WTC11 (cell line): ENCODE measurements at regions not wholly inside any gene's neighbourhood (a gene's known extent, or its start where the extent isn't known, plus 50 kb on each side); places are given as distances from the start of the nearest gene placed in this dataset.
A peak's percentile ranks its signal among the peaks of the same experiment; 100 is the strongest.

Experiments used
- ATAC-seq: fragments of 200-7000 bp; cut with Tn5 transposase; 2 replicates; pipeline ENCODE4 v1.10.0; 2021; ENCODE audit warnings: mild to moderate bottlenecking, moderate library complexity
- CTCF ChIA-PET: fragments of 300-600 bp; sonication (Branson Sonifier 250); formaldehyde crosslinking; loops from one replicate; lab custom pipeline; 2021; ENCODE audit warnings: antibody characterized with exemption; lab: Charles Lee
- POLR2A ChIA-PET: fragments of 350-600 bp; sonication (Branson Sonifier 250); formaldehyde crosslinking; loops from one replicate; lab custom pipeline; 2021; ENCODE audit warnings: antibody characterized with exemption; lab: Charles Lee
- DNase-seq: peaks from one replicate; pipeline ENCODE4 v3.0.0; 2021; ENCODE audit warnings: low spot score
- H3K27ac Mint-ChIP-seq: 2 replicates; pipeline ENCODE4 v1.8.0; 2021; ENCODE audit warnings: mixed read lengths
- H3K27me3 Mint-ChIP-seq: 2 replicates; pipeline ENCODE4 v1.8.0; 2021; ENCODE audit warnings: low read depth, mild to moderate bottlenecking, moderate library complexity, mixed read lengths
- H3K36me3 Mint-ChIP-seq: 2 replicates; pipeline ENCODE4 v1.8.0; 2021; ENCODE audit warnings: mixed read lengths
- H3K4me1 Mint-ChIP-seq: 2 replicates; pipeline ENCODE4 v1.8.0; 2022; ENCODE audit warnings: mixed read lengths
- H3K4me3 Mint-ChIP-seq: 2 replicates; pipeline ENCODE4 v1.8.0; 2021; ENCODE audit warnings: mild to moderate bottlenecking, moderate library complexity, mixed read lengths
- H3K9me3 Mint-ChIP-seq: 2 replicates; pipeline ENCODE4 v1.8.0; 2021; ENCODE audit warnings: mixed read lengths
- EMX1 ChIP-seq: fragments of 250-450 bp; sonication (Bioruptor Pico); IDR thresholded peaks from 2 replicates; pipeline ENCODE4 v1.8.0; 2021; ENCODE audit warnings: mild to moderate bottlenecking
- ESRRA ChIP-seq: sonication (generic); formaldehyde crosslinking; IDR thresholded peaks from 2 replicates; pipeline ENCODE4 v1.8.1; 2022; ENCODE audit warnings: mild to moderate bottlenecking, missing genetic modification reagents, borderline replicate concordance
- ETV6 ChIP-seq: sonication (generic); formaldehyde crosslinking; IDR thresholded peaks from 2 replicates; pipeline ENCODE4 v1.8.1; 2022; ENCODE audit warnings: mild to moderate bottlenecking, missing genetic modification reagents
- FOXK1 ChIP-seq: sonication (generic); formaldehyde crosslinking; IDR thresholded peaks from 2 replicates; pipeline ENCODE4 v1.8.0; 2022; ENCODE audit warnings: mild to moderate bottlenecking, moderate library complexity, missing genetic modification reagents
- FOXP4 ChIP-seq: sonication (generic); formaldehyde crosslinking; IDR thresholded peaks from 2 replicates; pipeline ENCODE4 v1.8.0; 2022; ENCODE audit warnings: mild to moderate bottlenecking, missing genetic modification reagents
- NR1H2 ChIP-seq: sonication (generic); formaldehyde crosslinking; IDR thresholded peaks from 2 replicates; pipeline ENCODE4 v1.9.0; 2021; ENCODE audit warnings: mild to moderate bottlenecking, moderate library complexity, missing genetic modification reagents
- USF2 ChIP-seq: sonication (generic); formaldehyde crosslinking; IDR thresholded peaks from 2 replicates; pipeline ENCODE4 v1.8.1; 2023; ENCODE audit warnings: mild to moderate bottlenecking, missing genetic modification reagents, moderate library complexity
- ZNF232 ChIP-seq: sonication (generic); formaldehyde crosslinking; IDR thresholded peaks from 2 replicates; pipeline ENCODE4 v1.8.0; 2022; ENCODE audit warnings: mild to moderate bottlenecking, missing genetic modification reagents
- ZNF671 ChIP-seq: fragments of 250-450 bp; sonication (Bioruptor Pico); IDR thresholded peaks from 2 replicates; pipeline ENCODE4 v1.8.0; 2021; ENCODE audit warnings: mild to moderate bottlenecking
- TF ChIP-seq, protein P1 (sequence below): fragments of 250-450 bp; sonication (Bioruptor Pico); IDR thresholded peaks from 2 replicates; pipeline ENCODE4 v1.9.0; 2021; ENCODE audit warnings: mild to moderate bottlenecking, borderline replicate concordance

DNA sequence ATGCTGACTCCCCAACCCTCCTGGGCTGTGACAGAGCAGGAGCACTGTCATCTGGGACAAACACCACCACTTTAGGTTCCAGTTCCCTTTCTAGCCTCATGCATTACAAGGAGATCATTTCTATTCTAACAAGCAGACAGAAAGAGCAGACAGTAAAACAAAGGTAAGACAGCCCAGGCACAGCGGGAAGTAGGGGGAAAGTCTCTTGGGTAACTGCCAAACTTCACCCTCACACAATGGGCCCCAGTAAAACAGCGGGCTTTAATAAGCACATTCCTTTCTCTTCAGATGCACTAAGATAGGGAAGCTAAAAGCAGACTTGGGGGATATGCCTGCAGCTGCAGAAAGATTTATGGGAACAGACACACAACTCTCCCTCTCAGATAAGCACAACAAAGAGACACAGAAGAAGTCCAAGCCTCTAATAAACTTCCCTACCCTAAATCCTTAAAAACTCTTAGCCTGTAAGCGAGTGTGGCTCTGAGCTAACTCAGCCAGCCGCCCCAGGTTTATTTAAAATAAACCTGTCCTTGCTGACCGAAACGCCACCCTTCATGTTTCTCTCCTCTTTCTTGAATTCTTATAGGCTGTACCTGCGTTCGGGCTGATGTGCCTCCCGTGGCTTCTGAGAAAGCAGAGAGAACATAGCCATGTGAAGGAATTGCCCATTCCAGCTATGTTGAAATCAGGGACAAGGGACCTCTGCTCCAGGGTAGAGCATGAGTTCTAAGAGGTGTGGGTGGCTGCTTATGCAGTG, 726.8 kb upstream of the DDX18 start:
- Mint-ChIP-seq H3K9me3 (no peaks in the 10 kb centered on the region), H3K27ac (peak overlapping the region; percentile 57)
- POLR2A ChIA-PET = interaction anchor here (1.0 kb wide), 1 partner anchor 9 kb away, joined by 4 read pairs; no protein-coding TSS in a partner anchor
- TF ChIP-seq FOXK1 (CRISPR knock-in tag) = peak; percentile 46
- TF ChIP-seq, protein P1, sequence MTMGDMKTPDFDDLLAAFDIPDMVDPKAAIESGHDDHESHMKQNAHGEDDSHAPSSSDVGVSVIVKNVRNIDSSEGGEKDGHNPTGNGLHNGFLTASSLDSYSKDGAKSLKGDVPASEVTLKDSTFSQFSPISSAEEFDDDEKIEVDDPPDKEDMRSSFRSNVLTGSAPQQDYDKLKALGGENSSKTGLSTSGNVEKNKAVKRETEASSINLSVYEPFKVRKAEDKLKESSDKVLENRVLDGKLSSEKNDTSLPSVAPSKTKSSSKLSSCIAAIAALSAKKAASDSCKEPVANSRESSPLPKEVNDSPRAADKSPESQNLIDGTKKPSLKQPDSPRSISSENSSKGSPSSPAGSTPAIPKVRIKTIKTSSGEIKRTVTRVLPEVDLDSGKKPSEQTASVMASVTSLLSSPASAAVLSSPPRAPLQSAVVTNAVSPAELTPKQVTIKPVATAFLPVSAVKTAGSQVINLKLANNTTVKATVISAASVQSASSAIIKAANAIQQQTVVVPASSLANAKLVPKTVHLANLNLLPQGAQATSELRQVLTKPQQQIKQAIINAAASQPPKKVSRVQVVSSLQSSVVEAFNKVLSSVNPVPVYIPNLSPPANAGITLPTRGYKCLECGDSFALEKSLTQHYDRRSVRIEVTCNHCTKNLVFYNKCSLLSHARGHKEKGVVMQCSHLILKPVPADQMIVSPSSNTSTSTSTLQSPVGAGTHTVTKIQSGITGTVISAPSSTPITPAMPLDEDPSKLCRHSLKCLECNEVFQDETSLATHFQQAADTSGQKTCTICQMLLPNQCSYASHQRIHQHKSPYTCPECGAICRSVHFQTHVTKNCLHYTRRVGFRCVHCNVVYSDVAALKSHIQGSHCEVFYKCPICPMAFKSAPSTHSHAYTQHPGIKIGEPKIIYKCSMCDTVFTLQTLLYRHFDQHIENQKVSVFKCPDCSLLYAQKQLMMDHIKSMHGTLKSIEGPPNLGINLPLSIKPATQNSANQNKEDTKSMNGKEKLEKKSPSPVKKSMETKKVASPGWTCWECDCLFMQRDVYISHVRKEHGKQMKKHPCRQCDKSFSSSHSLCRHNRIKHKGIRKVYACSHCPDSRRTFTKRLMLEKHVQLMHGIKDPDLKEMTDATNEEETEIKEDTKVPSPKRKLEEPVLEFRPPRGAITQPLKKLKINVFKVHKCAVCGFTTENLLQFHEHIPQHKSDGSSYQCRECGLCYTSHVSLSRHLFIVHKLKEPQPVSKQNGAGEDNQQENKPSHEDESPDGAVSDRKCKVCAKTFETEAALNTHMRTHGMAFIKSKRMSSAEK (CRISPR knock-in tag) = no peak
- 0 out of 2 replicates have a peak, but pooled peaks have one; percentile 46 for TF ChIP-seq ETV6 (CRISPR knock-in tag)
- TF ChIP-seq FOXP4 = peak; percentile 27; the same call in 1 of the 2 replicates
- TF ChIP-seq ZNF232 (CRISPR knock-in tag) = no peak
- no peak for TF ChIP-seq NR1H2 (CRISPR knock-in tag)
- TF ChIP-seq, all 79 proteins: peak for 3
- Mint-ChIP-seq H3K36me3 (no peaks in the 10 kb centered on the region), H3K4me1 (peaks cover 45% of the 10 kb centered on the region), H3K27me3 (peaks cover 99% of the 10 kb centered on the region), H3K4me3 (peak overlapping the region; percentile 29)
- DNase-seq (peak; percentile 57), ATAC-seq (peak; percentile 80)
- CTCF ChIA-PET = no interaction called here

DNA sequence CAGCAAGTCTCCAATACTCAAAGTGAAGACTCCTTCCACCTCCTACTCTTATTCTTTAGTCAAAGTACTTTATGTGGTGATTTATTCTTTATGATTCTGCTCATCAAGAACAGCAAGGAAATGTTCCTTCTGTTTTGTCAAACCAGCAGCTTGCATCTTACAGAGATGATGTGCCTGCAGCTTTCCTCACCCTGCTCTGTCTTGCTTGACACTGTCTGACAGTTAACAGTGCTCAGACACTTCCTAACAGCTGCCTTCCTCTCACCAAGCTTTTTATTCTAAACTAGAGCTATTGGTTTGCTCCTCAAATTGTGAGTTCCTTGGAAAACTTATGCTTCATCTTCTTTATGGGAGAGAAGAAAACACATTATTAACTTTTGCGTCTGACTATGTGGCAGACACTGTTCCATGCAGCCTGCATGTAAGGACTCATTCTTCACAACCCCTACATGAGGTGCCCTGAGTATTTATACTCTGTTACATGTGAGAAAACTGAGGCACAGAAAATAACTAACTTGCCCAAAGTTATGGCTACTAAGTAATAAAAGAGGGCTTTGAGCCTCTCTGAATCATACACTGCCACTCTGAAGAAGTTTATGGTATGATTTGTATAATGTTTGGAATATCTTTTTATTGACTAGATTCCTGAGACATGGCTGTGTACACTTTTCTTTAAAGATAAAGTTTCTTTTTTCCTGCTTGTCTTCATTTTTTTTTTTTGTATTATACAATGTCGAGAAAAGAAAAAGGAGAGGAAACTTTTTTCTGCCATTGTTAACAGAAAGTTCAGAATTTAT, 723.3 kb upstream of the DDX18 start:
- Mint-ChIP-seq H3K36me3 (no peaks in the 10 kb centered on the region), H3K4me1 (peaks cover 27% of the 10 kb centered on the region), H3K9me3 (no peaks in the 10 kb centered on the region), H3K4me3 (no peak overlapping the region), H3K27ac (no peak overlapping the region), H3K27me3 (peaks cover 72% of the 10 kb centered on the region)
- ChIA-PET CTCF (interaction anchor here (0.6 kb wide), 1 partner anchor 281 kb away, joined by 3 read pairs; no protein-coding TSS in a partner anchor), POLR2A (no interaction called here)
- no peak for DNase-seq
- no peak for TF ChIP-seq ZNF671 (CRISPR knock-in tag)
- no peak for TF ChIP-seq ESRRA (CRISPR knock-in tag)
- no peak for TF ChIP-seq USF2 (CRISPR knock-in tag)
- no peak for TF ChIP-seq FOXP4
- no peak for TF ChIP-seq EMX1 (CRISPR knock-in tag)
- ATAC-seq = no peak
